ENCODE measurements at regions not wholly inside any gene's neighbourhood (a gene's known extent, or its start where the extent isn't known, plus 50 kb on each side); places are given as distances from the start of the nearest gene placed in this dataset.

GRCh38 chr20:22446613-22447446 lies 137.5 kb downstream of the FOXA2 start:
- H3K9me3 ChIP-seq (ENCODE audit: insufficient read depth, low read length): no peaks in the 10 kb centered on the region
- TF ChIP-seq ZNF274 (IDR thresholded peaks at IDR 0.05; ENCODE audit: low read depth, low read length) (no peak), SUZ12 (IDR thresholded peaks at IDR 0.05; ENCODE audit: extremely low read depth, insufficient read depth, insufficient read length) (no peak), YY1 (IDR thresholded peaks at IDR 0.05; ENCODE audit: insufficient read depth, insufficient read length) (no peak)
- H3K27me3 ChIP-seq (ENCODE audit: insufficient read depth, insufficient read length): peaks cover 41% of the 10 kb centered on the region
- no peaks in the 10 kb centered on the region for H3K36me3 ChIP-seq (ENCODE audit: insufficient read depth, insufficient read length, low read length)
- no peaks in the 10 kb centered on the region for H3K4me1 ChIP-seq (ENCODE audit: insufficient read depth, insufficient read length)
- no peak overlapping the region for H3K4me3 ChIP-seq (ENCODE audit: insufficient read length, low read depth)
- H3K9ac ChIP-seq (ENCODE audit: insufficient read length, low read depth): no peak overlapping the region
- no peak for DNase-seq (ENCODE audit: low read depth, low spot score)

- no peaks in the 10 kb centered on the region for H3K9me3 ChIP-seq (ENCODE audit: insufficient read depth, low read length)
- DNase-seq (ENCODE audit: low read depth, low spot score): no peak
- H3K27me3 ChIP-seq (ENCODE audit: insufficient read depth, insufficient read length): peaks cover 3% of the 10 kb centered on the region
- no peak overlapping the region for H3K9ac ChIP-seq (ENCODE audit: insufficient read length, low read depth)
- no peaks in the 10 kb centered on the region for H3K4me1 ChIP-seq (ENCODE audit: insufficient read depth, insufficient read length)
- H3K36me3 ChIP-seq (ENCODE audit: insufficient read depth, insufficient read length, low read length): no peaks in the 10 kb centered on the region
- TF ChIP-seq YY1 (IDR thresholded peaks at IDR 0.05; ENCODE audit: insufficient read depth, insufficient read length) (no peak), ZNF274 (IDR thresholded peaks at IDR 0.05; ENCODE audit: low read depth, low read length) (no peak), SUZ12 (IDR thresholded peaks at IDR 0.05; ENCODE audit: extremely low read depth, insufficient read depth, insufficient read length) (no peak)
- H3K4me3 ChIP-seq (ENCODE audit: insufficient read length, low read depth): no peak overlapping the region
Measured at GRCh38 chr20:22442318-22442717, 142.1 kb downstream of the FOXA2 start.

GRCh38 chr20:22438926-22439325 lies 145.4 kb downstream of the FOXA2 start:
- Histone ChIP-seq H3K9ac (ENCODE audit: insufficient read length, low read depth) (no peak overlapping the region), H3K27me3 (ENCODE audit: insufficient read depth, insufficient read length) (peaks cover 19% of the 10 kb centered on the region), H3K4me1 (ENCODE audit: insufficient read depth, insufficient read length) (no peaks in the 10 kb centered on the region), H3K9me3 (ENCODE audit: insufficient read depth, low read length) (peaks cover 8% of the 10 kb centered on the region; the same call in 1 of the 2 replicates), H3K36me3 (ENCODE audit: insufficient read depth, insufficient read length, low read length) (no peaks in the 10 kb centered on the region), H3K4me3 (ENCODE audit: insufficient read length, low read depth) (no peak overlapping the region)
- no peak for DNase-seq (ENCODE audit: low read depth, low spot score)
- TF ChIP-seq ZNF274 (IDR thresholded peaks at IDR 0.05; ENCODE audit: low read depth, low read length) (no peak), YY1 (IDR thresholded peaks at IDR 0.05; ENCODE audit: insufficient read depth, insufficient read length) (no peak), SUZ12 (IDR thresholded peaks at IDR 0.05; ENCODE audit: extremely low read depth, insufficient read depth, insufficient read length) (no peak)

GRCh38 chr20:22438346-22438745 lies 146.0 kb downstream of the FOXA2 start:
- Histone ChIP-seq H3K27me3 (ENCODE audit: insufficient read depth, insufficient read length) (peaks cover 25% of the 10 kb centered on the region), H3K4me1 (ENCODE audit: insufficient read depth, insufficient read length) (no peaks in the 10 kb centered on the region), H3K9me3 (ENCODE audit: insufficient read depth, low read length) (peaks cover 8% of the 10 kb centered on the region; the same call in 1 of the 2 replicates), H3K36me3 (ENCODE audit: insufficient read depth, insufficient read length, low read length) (no peaks in the 10 kb centered on the region), H3K4me3 (ENCODE audit: insufficient read length, low read depth) (no peak overlapping the region), H3K9ac (ENCODE audit: insufficient read length, low read depth) (no peak overlapping the region)
- TF ChIP-seq ZNF274 (IDR thresholded peaks at IDR 0.05; ENCODE audit: low read depth, low read length): no peak
- TF ChIP-seq YY1 (IDR thresholded peaks at IDR 0.05; ENCODE audit: insufficient read depth, insufficient read length): no peak
- TF ChIP-seq SUZ12 (IDR thresholded peaks at IDR 0.05; ENCODE audit: extremely low read depth, insufficient read depth, insufficient read length): no peak
- no peak for DNase-seq (ENCODE audit: low read depth, low spot score)

GRCh38 chr20:22437354-22437753 lies 147.0 kb downstream of the FOXA2 start:
- no peak for DNase-seq (ENCODE audit: low read depth, low spot score)
- Histone ChIP-seq H3K9me3 (ENCODE audit: insufficient read depth, low read length) (peaks cover 8% of the 10 kb centered on the region; the same call in 1 of the 2 replicates), H3K27me3 (ENCODE audit: insufficient read depth, insufficient read length) (peaks cover 35% of the 10 kb centered on the region), H3K9ac (ENCODE audit: insufficient read length, low read depth) (no peak overlapping the region), H3K4me3 (ENCODE audit: insufficient read length, low read depth) (no peak overlapping the region), H3K36me3 (ENCODE audit: insufficient read depth, insufficient read length, low read length) (no peaks in the 10 kb centered on the region), H3K4me1 (ENCODE audit: insufficient read depth, insufficient read length) (no peaks in the 10 kb centered on the region)
- TF ChIP-seq ZNF274 (IDR thresholded peaks at IDR 0.05; ENCODE audit: low read depth, low read length) (no peak), SUZ12 (IDR thresholded peaks at IDR 0.05; ENCODE audit: extremely low read depth, insufficient read depth, insufficient read length) (no peak), YY1 (IDR thresholded peaks at IDR 0.05; ENCODE audit: insufficient read depth, insufficient read length) (no peak)

- H3K36me3 ChIP-seq (ENCODE audit: insufficient read depth, insufficient read length, low read length): no peaks in the 10 kb centered on the region
- H3K9ac ChIP-seq (ENCODE audit: insufficient read length, low read depth): no peak overlapping the region
- TF ChIP-seq ZNF274 (IDR thresholded peaks at IDR 0.05; ENCODE audit: low read depth, low read length) (no peak), YY1 (IDR thresholded peaks at IDR 0.05; ENCODE audit: insufficient read depth, insufficient read length) (no peak), SUZ12 (IDR thresholded peaks at IDR 0.05; ENCODE audit: extremely low read depth, insufficient read depth, insufficient read length) (no peak)
- H3K4me1 ChIP-seq (ENCODE audit: insufficient read depth, insufficient read length): no peaks in the 10 kb centered on the region
- no peak for DNase-seq (ENCODE audit: low read depth, low spot score)
- H3K9me3 ChIP-seq (ENCODE audit: insufficient read depth, low read length): peaks cover 25% of the 10 kb centered on the region
- H3K27me3 ChIP-seq (ENCODE audit: insufficient read depth, insufficient read length): peaks cover 94% of the 10 kb centered on the region
- no peak overlapping the region for H3K4me3 ChIP-seq (ENCODE audit: insufficient read length, low read depth)
Measured at GRCh38 chr20:22431419-22431818, 153.0 kb downstream of the FOXA2 start.

GRCh38 chr20:22430746-22431168 lies 153.6 kb downstream of the FOXA2 start:
- Histone ChIP-seq H3K27me3 (ENCODE audit: insufficient read depth, insufficient read length) (peaks cover 99% of the 10 kb centered on the region), H3K4me1 (ENCODE audit: insufficient read depth, insufficient read length) (no peaks in the 10 kb centered on the region), H3K9ac (ENCODE audit: insufficient read length, low read depth) (no peak overlapping the region), H3K4me3 (ENCODE audit: insufficient read length, low read depth) (no peak overlapping the region), H3K9me3 (ENCODE audit: insufficient read depth, low read length) (peaks cover 31% of the 10 kb centered on the region), H3K36me3 (ENCODE audit: insufficient read depth, insufficient read length, low read length) (no peaks in the 10 kb centered on the region)
- TF ChIP-seq SUZ12 (IDR thresholded peaks at IDR 0.05; ENCODE audit: extremely low read depth, insufficient read depth, insufficient read length): no peak
- TF ChIP-seq ZNF274 (IDR thresholded peaks at IDR 0.05; ENCODE audit: low read depth, low read length): no peak
- TF ChIP-seq YY1 (IDR thresholded peaks at IDR 0.05; ENCODE audit: insufficient read depth, insufficient read length): no peak
- no peak for DNase-seq (ENCODE audit: low read depth, low spot score)
